Panc1 (cell line): ENCODE measurements at regions not wholly inside any gene's neighbourhood (a gene's known extent, or its start where the extent isn't known, plus 50 kb on each side); places are given as distances from the start of the nearest gene placed in this dataset.

Experiments used
- ATAC-seq: fragments of 200-7000 bp; cut with Tn5 transposase; 2 replicates; pipeline ENCODE4 v1.9.1; 2020; ENCODE audit warnings: mild to moderate bottlenecking, moderate library complexity
- BruUV-seq: library from RNA; stranded (reverse); fragments of 400-500 nt; replicated peaks from 2 replicates; lab custom pipeline; 2021; lab: Mats Ljungman, UMichigan
- CTCF ChIA-PET: fragments of 300-600 bp; sonication (Branson Sonifier 250); formaldehyde crosslinking; loops from one replicate; lab custom pipeline; 2022; ENCODE audit warnings: antibody characterized with exemption; lab: Charles Lee
- POLR2A ChIA-PET: fragments of 300-600 bp; sonication (Branson Sonifier 250); formaldehyde crosslinking; loops from one replicate; lab custom pipeline; 2022; ENCODE audit warnings: antibody characterized with exemption; lab: Charles Lee
- DNase-seq: peaks from one replicate; pipeline ENCODE4 v3.0.0-alpha.2; 2010; ENCODE audit warnings: low read depth, low spot score
- H3K27ac ChIP-seq: 2 replicates; pipeline ENCODE4 v1.5.1; 2011; ENCODE audit warnings: mild to moderate bottlenecking, low read length, inconsistent platforms
- H3K27me3 ChIP-seq: fragments of 200-500 bp; sonication (Bioruptor generic); 2 replicates; pipeline ENCODE4 v1.6.0; 2014; ENCODE audit warnings: low read length, inconsistent platforms; ENCODE audit not compliant: control insufficient read depth, insufficient read depth
- H3K36me3 ChIP-seq: fragments of 200-500 bp; sonication (Bioruptor generic); 2 replicates; pipeline ENCODE4 v1.5.1; 2014; ENCODE audit warnings: inconsistent platforms, mild to moderate bottlenecking, low read length, moderate library complexity; ENCODE audit not compliant: control insufficient read depth, insufficient read depth
- H3K4me1 ChIP-seq: 2 replicates; pipeline ENCODE4 v1.5.1; 2011; ENCODE audit warnings: inconsistent platforms, mild to moderate bottlenecking, low read length, moderate library complexity; ENCODE audit not compliant: control insufficient read depth, insufficient read depth
- H3K4me3 ChIP-seq, 2 experiments: 2 replicates each; pipeline ENCODE4 v1.5.1; 2011 to 2012; ENCODE audit warnings: low read depth in 2 of 2, low read length in 2 of 2, mild to moderate bottlenecking in 2 of 2, inconsistent platforms in 1 of 2, moderate library complexity in 1 of 2
- H3K9me3 ChIP-seq: fragments of 200-500 bp; sonication (Bioruptor generic); 2 replicates; pipeline ENCODE4 v1.5.1; 2014; ENCODE audit warnings: low read depth, mild to moderate bottlenecking, inconsistent platforms, low read length, moderate library complexity; ENCODE audit not compliant: control insufficient read depth, insufficient read depth
- POLR2AphosphoS5 ChIP-seq: IDR thresholded peaks from 2 replicates; pipeline ENCODE4 v1.6.1; 2012; ENCODE audit warnings: mild to moderate bottlenecking, low read depth, low read length, moderate library complexity
- REST ChIP-seq, 2 experiments: IDR thresholded peaks; 2 replicates each; pipeline ENCODE4 v1.6.1; 2011 to 2012; ENCODE audit warnings: low read depth in 2 of 2, control low read depth in 1 of 2, low read length in 1 of 2, mild to moderate bottlenecking in 1 of 2, moderate library complexity in 1 of 2; ENCODE audit not compliant: insufficient read depth in 1 of 2
- SIN3A ChIP-seq: IDR thresholded peaks from 2 replicates; pipeline ENCODE4 v1.6.1; 2012; ENCODE audit warnings: low read depth, mild to moderate bottlenecking, low read length, moderate library complexity, borderline replicate concordance; ENCODE audit not compliant: insufficient read depth
- TCF7L2 ChIP-seq: IDR thresholded peaks from 2 replicates; pipeline ENCODE4 v1.6.1; 2011; ENCODE audit warnings: mild to moderate bottlenecking, low read depth, low read length, inconsistent platforms
- in situ Hi-C: cut with HindIII; loops from 2 replicates; pipeline ENCODE4 v1.10.0; 2016; ENCODE audit warnings: low sequenced_read_pairs, low pct_unique_long_range_greater_than_20kb
- intact Hi-C: fragments of 100-400 bp; cut with micrococcal nuclease; formaldehyde crosslinking; loops from one replicate; pipeline ENCODE4 v1.10.0; 2022; ENCODE audit not compliant: unreplicated experiment
- TF ChIP-seq, protein P1 (sequence below): fragments of 450-650 bp; IDR thresholded peaks from 2 replicates; pipeline ENCODE4 v1.5.1; 2017; ENCODE audit warnings: mild to moderate bottlenecking

DNA sequence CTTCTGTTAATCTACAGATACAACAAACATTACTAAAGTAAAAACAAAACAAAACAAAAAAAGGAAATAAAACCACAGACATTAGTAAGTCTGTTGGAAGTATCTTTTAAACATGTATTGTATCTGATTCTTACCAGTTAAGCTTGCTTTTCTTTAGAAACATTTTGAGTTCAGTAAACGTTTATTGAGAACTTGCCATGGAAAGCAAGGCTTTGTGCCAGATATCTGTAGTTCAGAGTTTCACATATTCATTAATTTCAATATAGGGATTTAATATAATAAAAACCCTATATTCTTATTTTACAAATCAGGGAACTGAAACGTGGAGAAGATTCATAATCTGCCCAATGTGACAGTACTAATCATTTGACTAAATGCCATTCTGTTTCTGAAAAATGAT, 1101.0 kb upstream of the GYPC start:
- DNase-seq (no peak), ATAC-seq (no peak)
- CTCF ChIA-PET: no interaction called here
- intact Hi-C loops: no loop called here
- H3K9me3 ChIP-seq: no peaks in the 10 kb centered on the region
- no peak overlapping the region for H3K27ac ChIP-seq
- no peaks in the 10 kb centered on the region for H3K27me3 ChIP-seq
- POLR2A ChIA-PET: no interaction called here
- no peaks in the 10 kb centered on the region for H3K36me3 ChIP-seq
- TF ChIP-seq, protein P1, sequence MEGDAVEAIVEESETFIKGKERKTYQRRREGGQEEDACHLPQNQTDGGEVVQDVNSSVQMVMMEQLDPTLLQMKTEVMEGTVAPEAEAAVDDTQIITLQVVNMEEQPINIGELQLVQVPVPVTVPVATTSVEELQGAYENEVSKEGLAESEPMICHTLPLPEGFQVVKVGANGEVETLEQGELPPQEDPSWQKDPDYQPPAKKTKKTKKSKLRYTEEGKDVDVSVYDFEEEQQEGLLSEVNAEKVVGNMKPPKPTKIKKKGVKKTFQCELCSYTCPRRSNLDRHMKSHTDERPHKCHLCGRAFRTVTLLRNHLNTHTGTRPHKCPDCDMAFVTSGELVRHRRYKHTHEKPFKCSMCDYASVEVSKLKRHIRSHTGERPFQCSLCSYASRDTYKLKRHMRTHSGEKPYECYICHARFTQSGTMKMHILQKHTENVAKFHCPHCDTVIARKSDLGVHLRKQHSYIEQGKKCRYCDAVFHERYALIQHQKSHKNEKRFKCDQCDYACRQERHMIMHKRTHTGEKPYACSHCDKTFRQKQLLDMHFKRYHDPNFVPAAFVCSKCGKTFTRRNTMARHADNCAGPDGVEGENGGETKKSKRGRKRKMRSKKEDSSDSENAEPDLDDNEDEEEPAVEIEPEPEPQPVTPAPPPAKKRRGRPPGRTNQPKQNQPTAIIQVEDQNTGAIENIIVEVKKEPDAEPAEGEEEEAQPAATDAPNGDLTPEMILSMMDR: no peak
- TF ChIP-seq REST (IDR thresholded peaks at IDR 0.05; ENCODE audit: insufficient read depth in 1 of 2, low read depth in 2 of 2, low read length in 1 of 2) (no peak), POLR2AphosphoS5 (no peak), TCF7L2 (no peak), SIN3A (no peak)
- in situ Hi-C loops: no loop called here
- no peaks in the 10 kb centered on the region for H3K4me1 ChIP-seq
- no TSS peak for BruUV-seq
- no peak overlapping the region for H3K4me3 ChIP-seq

DNA sequence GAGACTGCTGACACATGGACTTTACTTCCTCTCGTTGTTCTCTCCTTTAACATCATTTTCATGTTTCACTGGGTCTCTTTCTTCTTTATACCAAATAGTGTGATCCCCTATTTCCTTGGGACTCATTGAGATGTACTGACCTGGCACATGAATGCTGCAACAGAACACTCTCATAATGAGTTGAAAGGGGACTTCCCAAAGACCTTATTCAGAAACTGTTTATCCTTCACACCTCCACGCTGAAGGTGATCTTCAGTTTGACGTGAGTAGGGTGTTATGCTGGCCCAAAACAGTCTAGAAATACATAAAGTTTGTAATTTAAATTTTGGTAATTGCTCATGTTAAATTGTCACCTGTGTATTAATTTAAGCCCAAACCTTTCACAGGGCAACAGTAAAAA, 1096.8 kb upstream of the GYPC start:
- DNase-seq (no peak), ATAC-seq (no peak)
- no TSS peak for BruUV-seq
- no peak overlapping the region for H3K27ac ChIP-seq
- no peaks in the 10 kb centered on the region for H3K27me3 ChIP-seq
- no peaks in the 10 kb centered on the region for H3K36me3 ChIP-seq
- no peak overlapping the region for H3K4me3 ChIP-seq
- intact Hi-C loops (no loop called here), in situ Hi-C loops (no loop called here)
- ChIA-PET POLR2A (no interaction called here), CTCF (no interaction called here)
- TF ChIP-seq, protein P1: no peak
- TF ChIP-seq TCF7L2 (no peak), REST (IDR thresholded peaks at IDR 0.05; ENCODE audit: insufficient read depth in 1 of 2, low read depth in 2 of 2, low read length in 1 of 2) (no peak), POLR2AphosphoS5 (no peak), SIN3A (no peak)
- H3K4me1 ChIP-seq: no peaks in the 10 kb centered on the region
- H3K9me3 ChIP-seq: no peaks in the 10 kb centered on the region
